MG63 (cell line): ENCODE measurements at regions not wholly inside any gene's neighbourhood (a gene's known extent, or its start where the extent isn't known, plus 50 kb on each side); places are given as distances from the start of the nearest gene placed in this dataset.

Experiments used
- DNase-seq: peaks from one replicate; pipeline ENCODE4 v3.0.0-alpha.2; 2020
- H3K27me3 ChIP-seq: fragments of 250-450 bp; sonication (Bioruptor Pico); 2 replicates; pipeline ENCODE4 v1.5.1; 2020; ENCODE audit warnings: mild to moderate bottlenecking, moderate library complexity
- H3K36me3 ChIP-seq: fragments of 250-450 bp; sonication (Bioruptor Pico); 2 replicates; pipeline ENCODE4 v1.5.1; 2020; ENCODE audit warnings: mild to moderate bottlenecking, moderate library complexity
- H3K4me3 ChIP-seq: fragments of 250-450 bp; sonication (Bioruptor Pico); 2 replicates; pipeline ENCODE4 v1.5.1; 2020; ENCODE audit warnings: mild to moderate bottlenecking, moderate library complexity
- H3K9me3 ChIP-seq: fragments of 250-450 bp; sonication (Bioruptor Pico); 2 replicates; pipeline ENCODE4 v1.5.1; 2020; ENCODE audit warnings: mild to moderate bottlenecking, moderate library complexity

GRCh38 chr1:38243106-38243505, 196.5 kb upstream of the POU3F1 start:
- Histone ChIP-seq H3K9me3 (no peaks in the 10 kb centered on the region), H3K27me3 (no peaks in the 10 kb centered on the region), H3K4me3 (no peak overlapping the region), H3K36me3 (no peaks in the 10 kb centered on the region)
- no peak for DNase-seq

GRCh38 chr1:38242506-38242905, 195.9 kb upstream of the POU3F1 start:
- DNase-seq = no peak
- Histone ChIP-seq H3K27me3 (no peaks in the 10 kb centered on the region), H3K36me3 (no peaks in the 10 kb centered on the region), H3K9me3 (no peaks in the 10 kb centered on the region), H3K4me3 (no peak overlapping the region)

- Histone ChIP-seq H3K36me3 (no peaks in the 10 kb centered on the region), H3K27me3 (no peaks in the 10 kb centered on the region), H3K9me3 (no peaks in the 10 kb centered on the region), H3K4me3 (no peak overlapping the region)
- no peak for DNase-seq
Observed at GRCh38 chr1:38241594-38242334, 195.2 kb upstream of the POU3F1 start.

GRCh38 chr1:38240618-38241017, 194.0 kb upstream of the POU3F1 start:
- Histone ChIP-seq H3K4me3 (no peak overlapping the region), H3K27me3 (no peaks in the 10 kb centered on the region), H3K36me3 (no peaks in the 10 kb centered on the region), H3K9me3 (no peaks in the 10 kb centered on the region)
- no peak for DNase-seq

GRCh38 chr1:38239258-38239835, 192.8 kb upstream of the POU3F1 start:
- Histone ChIP-seq H3K9me3 (no peaks in the 10 kb centered on the region), H3K4me3 (no peak overlapping the region), H3K36me3 (no peaks in the 10 kb centered on the region), H3K27me3 (no peaks in the 10 kb centered on the region)
- no peak for DNase-seq

GRCh38 chr1:38238294-38238693, 191.7 kb upstream of the POU3F1 start:
- no peak for DNase-seq
- Histone ChIP-seq H3K27me3 (no peaks in the 10 kb centered on the region), H3K9me3 (no peaks in the 10 kb centered on the region), H3K36me3 (no peaks in the 10 kb centered on the region), H3K4me3 (no peak overlapping the region)

- DNase-seq = peak; percentile 37
- no peaks in the 10 kb centered on the region for H3K36me3 ChIP-seq
Observed at GRCh38 chr1:38235705-38236104, 189.1 kb upstream of the POU3F1 start.

GRCh38 chr1:38231941-38232340, 185.3 kb upstream of the POU3F1 start:
- DNase-seq = no peak
- Histone ChIP-seq H3K4me3 (no peak overlapping the region), H3K9me3 (no peaks in the 10 kb centered on the region), H3K36me3 (no peaks in the 10 kb centered on the region), H3K27me3 (no peaks in the 10 kb centered on the region)

More at GRCh38 chr1:38235705-38236104, 189.1 kb upstream of the POU3F1 start:
- Histone ChIP-seq H3K4me3 (no peak overlapping the region), H3K27me3 (no peaks in the 10 kb centered on the region), H3K9me3 (no peaks in the 10 kb centered on the region)

- no peak for DNase-seq
- H3K27me3 ChIP-seq = no peaks in the 10 kb centered on the region
- no peaks in the 10 kb centered on the region for H3K9me3 ChIP-seq
- no peaks in the 10 kb centered on the region for H3K36me3 ChIP-seq
- no peak overlapping the region for H3K4me3 ChIP-seq
Observed at GRCh38 chr1:38228718-38229117, 182.1 kb upstream of the POU3F1 start.

GRCh38 chr1:38225745-38226144, 179.2 kb upstream of the POU3F1 start:
- Histone ChIP-seq H3K4me3 (no peak overlapping the region), H3K27me3 (no peaks in the 10 kb centered on the region), H3K36me3 (no peaks in the 10 kb centered on the region), H3K9me3 (no peaks in the 10 kb centered on the region)
- DNase-seq = no peak

GRCh38 chr1:38223391-38223790, 176.8 kb upstream of the POU3F1 start:
- Histone ChIP-seq H3K36me3 (no peaks in the 10 kb centered on the region), H3K27me3 (no peaks in the 10 kb centered on the region), H3K9me3 (no peaks in the 10 kb centered on the region), H3K4me3 (no peak overlapping the region)
- no peak for DNase-seq

- H3K9me3 ChIP-seq = no peaks in the 10 kb centered on the region
- no peak for DNase-seq
- H3K4me3 ChIP-seq = no peak overlapping the region
- H3K27me3 ChIP-seq = no peaks in the 10 kb centered on the region
- no peaks in the 10 kb centered on the region for H3K36me3 ChIP-seq
Observed at GRCh38 chr1:38222891-38223290, 176.3 kb upstream of the POU3F1 start.

- no peaks in the 10 kb centered on the region for H3K27me3 ChIP-seq
Observed at GRCh38 chr1:38221006-38221649, 174.5 kb upstream of the POU3F1 start.

GRCh38 chr1:38217316-38217715, 170.7 kb upstream of the POU3F1 start:
- Histone ChIP-seq H3K9me3 (no peaks in the 10 kb centered on the region), H3K4me3 (no peak overlapping the region)
- no peak for DNase-seq

More at GRCh38 chr1:38221006-38221649, 174.5 kb upstream of the POU3F1 start:
- DNase-seq = no peak
- H3K4me3 ChIP-seq = no peak overlapping the region
- H3K9me3 ChIP-seq = no peaks in the 10 kb centered on the region
- H3K36me3 ChIP-seq = no peaks in the 10 kb centered on the region

GRCh38 chr1:38213646-38214434, 167.2 kb upstream of the POU3F1 start:
- Histone ChIP-seq H3K36me3 (no peaks in the 10 kb centered on the region), H3K9me3 (no peaks in the 10 kb centered on the region), H3K4me3 (no peak overlapping the region), H3K27me3 (no peaks in the 10 kb centered on the region)
- no peak for DNase-seq

More at GRCh38 chr1:38217316-38217715, 170.7 kb upstream of the POU3F1 start:
- no peaks in the 10 kb centered on the region for H3K36me3 ChIP-seq
- H3K27me3 ChIP-seq = no peaks in the 10 kb centered on the region

- no peak overlapping the region for H3K4me3 ChIP-seq
- no peaks in the 10 kb centered on the region for H3K27me3 ChIP-seq
- no peaks in the 10 kb centered on the region for H3K36me3 ChIP-seq
- DNase-seq = no peak
- no peaks in the 10 kb centered on the region for H3K9me3 ChIP-seq
Observed at GRCh38 chr1:38210895-38211177, 164.2 kb upstream of the POU3F1 start.
